Activated CD4-positive, alpha-beta memory T cell treated with anti-CD3 and anti-CD28 coated beads for 36 hours (primary cell): ENCODE measurements at regions not wholly inside any gene's neighbourhood (a gene's known extent, or its start where the extent isn't known, plus 50 kb on each side); places are given as distances from the start of the nearest gene placed in this dataset.
"Not testable (repeated sequence)": the region's sequence is repeated elsewhere in the genome, so short reads cannot be mapped to it uniquely, and the experiment has no call there.

Source experiments
- CTCF ChIA-PET: fragments of 350-600 bp; sonication (Branson Sonifier 250); formaldehyde crosslinking; loops from one replicate; lab custom pipeline; 2021; ENCODE audit warnings: antibody characterized with exemption, inconsistent platforms; lab: Charles Lee
- POLR2A ChIA-PET: fragments of 350-600 bp; sonication (Branson Sonifier 250); formaldehyde crosslinking; loops from one replicate; lab custom pipeline; 2021; ENCODE audit warnings: antibody characterized with exemption; lab: Charles Lee
- DNase-seq: peaks from one replicate; pipeline ENCODE4 v3.0.0-alpha.2; 2020
- H3K27ac Mint-ChIP-seq: one replicate; pipeline ENCODE4 v1.8.0; 2021; ENCODE audit warnings: mixed read lengths
- H3K27me3 Mint-ChIP-seq: one replicate; pipeline ENCODE4 v1.8.0; 2021; ENCODE audit warnings: mixed read lengths
- H3K36me3 Mint-ChIP-seq: one replicate; pipeline ENCODE4 v1.8.0; 2021; ENCODE audit warnings: mixed read lengths
- H3K4me1 Mint-ChIP-seq: one replicate; pipeline ENCODE4 v1.8.0; 2021; ENCODE audit warnings: low read depth, mixed read lengths
- H3K4me3 Mint-ChIP-seq: one replicate; pipeline ENCODE4 v1.8.0; 2021; ENCODE audit warnings: mild to moderate bottlenecking, mixed read lengths
- H3K9me3 Mint-ChIP-seq: one replicate; pipeline ENCODE4 v1.8.0; 2021; ENCODE audit warnings: mixed read lengths
- intact Hi-C: fragments of 100-400 bp; cut with micrococcal nuclease; formaldehyde crosslinking; loops from one replicate; pipeline ENCODE4 v1.15.1; 2023

- intact Hi-C loops = loop anchor here (1.0 to 5.0 kb wide), 6 partner anchors 18 to 279 kb away; no protein-coding TSS in a partner anchor
- peak overlapping the region; percentile 79 for H3K27ac Mint-ChIP-seq
- peak; percentile 56 for DNase-seq
- ChIA-PET CTCF (interaction anchor here (0.7 to 0.8 kb wide), 3 partner anchors 14 to 314 kb away, joined by 3 read pairs; no protein-coding TSS in a partner anchor), POLR2A (no interaction called here)
- H3K9me3 Mint-ChIP-seq = no peaks in the 10 kb centered on the region
- H3K4me1 Mint-ChIP-seq = peaks cover 55% of the 10 kb centered on the region
- H3K27me3 Mint-ChIP-seq = no peaks in the 10 kb centered on the region
- H3K36me3 Mint-ChIP-seq = no peaks in the 10 kb centered on the region
- peak overlapping the region; percentile 11 for H3K4me3 Mint-ChIP-seq
These were observed 146.2 kb upstream of the RASA1 start for GRCh38 chr5:87121304-87122150.

- CTCF ChIA-PET = interaction anchor here (0.5 to 1.1 kb wide), 4 partner anchors 15 to 290 kb away, joined by 3 to 4 read pairs (median 4); no protein-coding TSS in a partner anchor
- H3K9me3 Mint-ChIP-seq = no peaks in the 10 kb centered on the region
- no peak for DNase-seq
- POLR2A ChIA-PET = no interaction called here
- H3K27me3 Mint-ChIP-seq = no peaks in the 10 kb centered on the region
- H3K4me3 Mint-ChIP-seq = peak overlapping the region; percentile 11
- intact Hi-C loops = loop anchor here (5.0 kb wide), 1 partner anchor 175 kb away; no protein-coding TSS in a partner anchor
- peak overlapping the region; percentile 39 for H3K27ac Mint-ChIP-seq
- no peaks in the 10 kb centered on the region for H3K36me3 Mint-ChIP-seq
- H3K4me1 Mint-ChIP-seq = peaks cover 57% of the 10 kb centered on the region
These were observed 145.3 kb upstream of the RASA1 start for GRCh38 chr5:87122151-87122977.

- intact Hi-C loops = no loop called here
These were observed 141.9 kb upstream of the RASA1 start for GRCh38 chr5:87125766-87126165.

GRCh38 chr5:87126869-87127268 lies 140.8 kb upstream of the RASA1 start:
- POLR2A ChIA-PET = interaction anchor here (1.8 kb wide), 1 partner anchor 10 kb away, joined by 6 read pairs; no protein-coding TSS in a partner anchor
- no peaks in the 10 kb centered on the region for H3K9me3 Mint-ChIP-seq
- peaks cover 33% of the 10 kb centered on the region for H3K4me1 Mint-ChIP-seq
- no peak for DNase-seq
- CTCF ChIA-PET = no interaction called here
- no peak overlapping the region for H3K27ac Mint-ChIP-seq
- intact Hi-C loops = no loop called here
- H3K27me3 Mint-ChIP-seq = no peaks in the 10 kb centered on the region
- H3K4me3 Mint-ChIP-seq = no peak overlapping the region
- no peaks in the 10 kb centered on the region for H3K36me3 Mint-ChIP-seq

More at GRCh38 chr5:87125766-87126165, 141.9 kb upstream of the RASA1 start:
- CTCF ChIA-PET = no interaction called here
- no peaks in the 10 kb centered on the region for H3K36me3 Mint-ChIP-seq
- no peak overlapping the region for H3K4me3 Mint-ChIP-seq
- H3K27me3 Mint-ChIP-seq = no peaks in the 10 kb centered on the region
- DNase-seq = no peak
- H3K4me1 Mint-ChIP-seq = peaks cover 43% of the 10 kb centered on the region
- POLR2A ChIA-PET = no interaction called here
- H3K27ac Mint-ChIP-seq = no peak overlapping the region
- H3K9me3 Mint-ChIP-seq = no peaks in the 10 kb centered on the region

- no peaks in the 10 kb centered on the region for H3K36me3 Mint-ChIP-seq
- POLR2A ChIA-PET = interaction anchor here (1.8 kb wide), 1 partner anchor 10 kb away, joined by 6 read pairs; no protein-coding TSS in a partner anchor
- peaks cover 27% of the 10 kb centered on the region for H3K4me1 Mint-ChIP-seq
- no peaks in the 10 kb centered on the region for H3K27me3 Mint-ChIP-seq
- intact Hi-C loops = no loop called here
- CTCF ChIA-PET = interaction anchor here (0.7 to 1.2 kb wide), 2 partner anchors 10 to 273 kb away, joined by 3 to 4 read pairs; no protein-coding TSS in a partner anchor
- H3K9me3 Mint-ChIP-seq = no peaks in the 10 kb centered on the region
- no peak overlapping the region for H3K27ac Mint-ChIP-seq
- no peak for DNase-seq
- H3K4me3 Mint-ChIP-seq = no peak overlapping the region
These were observed 140.3 kb upstream of the RASA1 start for GRCh38 chr5:87127426-87127825.

- Mint-ChIP-seq H3K4me3 (no peak overlapping the region), H3K27me3 (no peaks in the 10 kb centered on the region), H3K27ac (no peak overlapping the region), H3K4me1 (peaks cover 20% of the 10 kb centered on the region), H3K9me3 (no peaks in the 10 kb centered on the region), H3K36me3 (no peaks in the 10 kb centered on the region)
- DNase-seq = peak; percentile 19
- intact Hi-C loops = no loop called here
- CTCF ChIA-PET = interaction anchor here (0.7 to 1.2 kb wide), 2 partner anchors 11 to 272 kb away, joined by 3 to 4 read pairs; no protein-coding TSS in a partner anchor
- POLR2A ChIA-PET = interaction anchor here (1.8 kb wide), 1 partner anchor 11 kb away, joined by 6 read pairs; no protein-coding TSS in a partner anchor
These were observed 139.6 kb upstream of the RASA1 start for GRCh38 chr5:87127956-87128687.

GRCh38 chr5:87129046-87129445 lies 138.6 kb upstream of the RASA1 start:
- Mint-ChIP-seq H3K4me1 (peaks cover 17% of the 10 kb centered on the region), H3K27ac (no peak overlapping the region), H3K27me3 (no peaks in the 10 kb centered on the region), H3K9me3 (no peaks in the 10 kb centered on the region), H3K4me3 (no peak overlapping the region), H3K36me3 (no peaks in the 10 kb centered on the region)
- ChIA-PET POLR2A (no interaction called here), CTCF (no interaction called here)
- intact Hi-C loops = no loop called here
- DNase-seq = no peak

- intact Hi-C loops = no loop called here
- POLR2A ChIA-PET = no interaction called here
- H3K9me3 Mint-ChIP-seq = no peaks in the 10 kb centered on the region
- H3K27ac Mint-ChIP-seq = no peak overlapping the region
- CTCF ChIA-PET = interaction anchor here (1.7 kb wide), 1 partner anchor 267 kb away, joined by 4 read pairs; no protein-coding TSS in a partner anchor
- no peak overlapping the region for H3K4me3 Mint-ChIP-seq
- no peaks in the 10 kb centered on the region for H3K36me3 Mint-ChIP-seq
- peaks cover 6% of the 10 kb centered on the region for H3K4me1 Mint-ChIP-seq
- H3K27me3 Mint-ChIP-seq = no peaks in the 10 kb centered on the region
- no peak for DNase-seq
These were observed 135.0 kb upstream of the RASA1 start for GRCh38 chr5:87132696-87133095.

GRCh38 chr5:87134513-87134912 lies 133.2 kb upstream of the RASA1 start:
- H3K9me3 Mint-ChIP-seq, DNase-seq, intact Hi-C loops, H3K27ac Mint-ChIP-seq, POLR2A ChIA-PET, H3K4me1 Mint-ChIP-seq, H3K4me3 Mint-ChIP-seq, CTCF ChIA-PET, H3K36me3 Mint-ChIP-seq, H3K27me3 Mint-ChIP-seq: not testable (repeated sequence)

- ChIA-PET POLR2A (no interaction called here), CTCF (no interaction called here)
- intact Hi-C loops = no loop called here
- Mint-ChIP-seq H3K9me3 (no peaks in the 10 kb centered on the region), H3K27me3 (no peaks in the 10 kb centered on the region), H3K4me3 (no peak overlapping the region), H3K4me1 (no peaks in the 10 kb centered on the region), H3K27ac (no peak overlapping the region), H3K36me3 (no peaks in the 10 kb centered on the region)
- no peak for DNase-seq
These were observed 131.6 kb upstream of the RASA1 start for GRCh38 chr5:87136096-87136495.

- Mint-ChIP-seq H3K27me3 (no peaks in the 10 kb centered on the region), H3K27ac (no peak overlapping the region), H3K9me3 (no peaks in the 10 kb centered on the region), H3K4me3 (no peak overlapping the region), H3K36me3 (no peaks in the 10 kb centered on the region), H3K4me1 (no peaks in the 10 kb centered on the region)
- ChIA-PET POLR2A (no interaction called here), CTCF (no interaction called here)
- DNase-seq = no peak
- intact Hi-C loops = no loop called here
These were observed 130.9 kb upstream of the RASA1 start for GRCh38 chr5:87136733-87137132.
